Kidney (tissue), 13 donors: ENCODE measurements at regions not wholly inside any gene's neighbourhood (a gene's known extent, or its start where the extent isn't known, plus 50 kb on each side); places are given as distances from the start of the nearest gene placed in this dataset.
A peak's percentile ranks its signal among the peaks of the same experiment; 100 is the strongest.

Experiments used
- DNase-seq, 5 donors: peaks; one replicate each; pipeline ENCODE4 v3.0.0-alpha.2; 2013 to 2020
- FAIRE-seq: peaks from 2 replicates; lab custom pipeline; 2012; peaks lifted over from hg19 to GRCh38; lab: Jason Lieb, UNC
- H3K27ac ChIP-seq, 2 donors: one replicate each; pipeline ENCODE4 v1.7.0; 2013; ENCODE audit warnings: low read depth in 2 of 2, low read length in 2 of 2, inconsistent platforms in 1 of 2
- H3K27me3 ChIP-seq: one replicate; pipeline ENCODE4 v1.7.1; 2013; ENCODE audit warnings: low read length, inconsistent platforms; ENCODE audit not compliant: control insufficient read depth, insufficient read depth
- H3K36me3 ChIP-seq, 3 donors: one replicate each; pipeline versions ENCODE4 v1.7.0 to v1.7.1; 2013; ENCODE audit warnings: low read length in 3 of 3, control low read depth in 1 of 3, inconsistent platforms in 1 of 3; ENCODE audit not compliant: insufficient read depth in 3 of 3, control insufficient read depth in 2 of 3
- H3K4me1 ChIP-seq, 3 donors: one replicate each; pipeline versions ENCODE4 v1.7.0 to v1.7.1; 2013; ENCODE audit warnings: low read length in 3 of 3, inconsistent platforms in 1 of 3, low read depth in 1 of 3; ENCODE audit not compliant: control insufficient read depth in 2 of 3, insufficient read depth in 2 of 3
- H3K4me3 ChIP-seq, 3 donors: one replicate each; pipeline versions ENCODE4 v1.7.0 to v1.8.1; 2013; ENCODE audit warnings: low read length in 3 of 3, control low read depth in 1 of 3, inconsistent platforms in 1 of 3
- H3K9ac ChIP-seq, 3 donors: one replicate each; pipeline versions ENCODE4 v1.7.0 to v1.7.1; 2013; ENCODE audit warnings: low read length in 3 of 3, control low read depth in 1 of 3, inconsistent platforms in 1 of 3
- H3K9me3 ChIP-seq, 3 donors: one replicate each; pipeline versions ENCODE4 v1.7.0 to v1.7.1; 2013; ENCODE audit warnings: low read length in 3 of 3, control low read depth in 1 of 3, inconsistent platforms in 1 of 3; ENCODE audit not compliant: control insufficient read depth in 2 of 3, insufficient read depth in 1 of 3
- CTCF ChIP-seq: IDR thresholded peaks from 3 replicates; pipeline ENCODE4 v1.5.1; 2012; ENCODE audit warnings: mild to moderate bottlenecking, moderate library complexity, borderline replicate concordance; ENCODE audit not compliant: insufficient read depth; ENCODE audit errors: extremely low read depth
- intact Hi-C: fragments of 100-400 bp; cut with DNase I; formaldehyde crosslinking; loops from one replicate; pipeline ENCODE4 v1.11.1; 2022
- donor health status: control.
- donor health status: control.
- donor health status: control.
- donor health status: control.
- donor health status: control.
- donor health status: DM: yes; HTN: yes; CAD: no.
- donor health status: Normal renal cell carcinoma (clear cell type).

- DNase-seq = peak in 2 of 5 donors; percentile 36 to 50
- no peak for FAIRE-seq
- no peaks in the 10 kb centered on the region for H3K27me3 ChIP-seq
- no peak overlapping the region for H3K4me3 ChIP-seq
- TF ChIP-seq CTCF = no peak
- H3K36me3 ChIP-seq = no peaks in the 10 kb centered on the region
- H3K4me1 ChIP-seq = no peaks in the 10 kb centered on the region
- intact Hi-C loops = no loop called here
- H3K27ac ChIP-seq = no peak overlapping the region
- no peak overlapping the region for H3K9ac ChIP-seq
- no peaks in the 10 kb centered on the region for H3K9me3 ChIP-seq
Observed at GRCh38 chr2:15721411-15722067, 129.9 kb downstream of the DDX1 start.

DNA sequence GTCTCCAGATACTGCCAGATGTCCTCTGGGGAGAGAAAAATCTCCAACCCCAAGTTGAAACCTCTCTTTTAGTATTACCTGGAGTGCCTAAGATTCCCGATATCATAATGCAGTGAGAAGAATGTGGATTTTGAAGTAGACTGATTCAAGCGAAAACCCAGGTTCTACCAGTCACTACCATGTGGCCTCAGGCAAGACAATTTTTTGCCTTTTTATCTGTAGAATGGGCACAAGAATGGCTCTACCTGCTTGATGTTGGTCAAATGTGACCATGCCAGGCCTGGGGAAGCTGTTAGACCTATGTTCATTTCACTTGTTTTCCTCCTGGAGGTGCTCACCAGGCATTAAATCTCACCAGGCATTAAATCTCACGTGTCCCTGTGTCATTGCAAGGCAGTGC is 131.3 kb downstream of the DDX1 start:
- FAIRE-seq = no peak
- DNase-seq = no peak
- H3K4me1 ChIP-seq = no peaks in the 10 kb centered on the region
- no peaks in the 10 kb centered on the region for H3K36me3 ChIP-seq
- no peak for TF ChIP-seq CTCF
- H3K27me3 ChIP-seq = no peaks in the 10 kb centered on the region
- H3K9ac ChIP-seq = no peak overlapping the region
- no peaks in the 10 kb centered on the region for H3K9me3 ChIP-seq
- intact Hi-C loops = no loop called here
- H3K4me3 ChIP-seq = no peak overlapping the region
- H3K27ac ChIP-seq = no peak overlapping the region

DNA sequence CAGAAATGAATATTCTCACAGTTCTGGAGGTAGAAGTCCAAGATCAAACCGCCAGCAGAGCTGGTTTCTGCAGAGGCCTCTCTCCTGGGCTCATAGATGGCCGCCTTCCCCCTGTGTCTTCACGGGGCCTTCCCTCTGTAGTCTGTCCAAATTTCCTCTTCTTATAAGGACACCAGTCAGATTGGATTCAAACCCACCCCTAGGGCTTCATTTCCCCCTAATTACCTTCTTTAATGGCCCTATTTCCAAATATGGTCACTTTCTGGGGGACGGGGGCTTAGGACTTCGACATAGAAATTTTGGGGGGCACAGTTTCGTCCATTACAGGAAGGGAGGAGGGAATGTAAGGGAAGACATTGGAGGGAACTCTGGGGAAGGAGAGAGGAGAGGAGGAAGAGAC is 132.6 kb downstream of the DDX1 start:
- DNase-seq = no peak
- intact Hi-C loops = no loop called here
- no peak for TF ChIP-seq CTCF
- Histone ChIP-seq H3K36me3 (no peaks in the 10 kb centered on the region), H3K4me1 (no peaks in the 10 kb centered on the region), H3K4me3 (no peak overlapping the region), H3K9me3 (no peaks in the 10 kb centered on the region), H3K27ac (no peak overlapping the region), H3K9ac (no peak overlapping the region), H3K27me3 (no peaks in the 10 kb centered on the region)
- FAIRE-seq = no peak
